NB4 (cell line): ENCODE measurements at regions not wholly inside any gene's neighbourhood (a gene's known extent, or its start where the extent isn't known, plus 50 kb on each side); places are given as distances from the start of the nearest gene placed in this dataset.

Experiments
- DNase-seq: peaks from one replicate; pipeline ENCODE4 v3.0.0; 2010; ENCODE audit warnings: low read depth
- H3K4me3 ChIP-seq: one replicate; pipeline ENCODE4 v1.5.1; 2011; ENCODE audit warnings: mild to moderate bottlenecking, low read depth, low read length, moderate library complexity
- MYC ChIP-seq: IDR thresholded peaks from 2 replicates; pipeline ENCODE4 v1.6.1; 2011; ENCODE audit warnings: low read depth, low read length
- POLR2A ChIP-seq: IDR thresholded peaks from 2 replicates; pipeline ENCODE4 v1.6.1; 2011; ENCODE audit warnings: mild to moderate bottlenecking; ENCODE audit not compliant: insufficient read length; ENCODE audit errors: extremely low read depth
- TF ChIP-seq, protein P1 (sequence below): IDR thresholded peaks from 2 replicates; pipeline ENCODE4 v1.6.1; 2011; ENCODE audit warnings: low read depth, low read length
- TF ChIP-seq, protein P2 (sequence below): IDR thresholded peaks from one replicate; pipeline ENCODE4 v1.5.1; 2012; ENCODE audit warnings: low read depth, low read length

- TF ChIP-seq, protein P1, sequence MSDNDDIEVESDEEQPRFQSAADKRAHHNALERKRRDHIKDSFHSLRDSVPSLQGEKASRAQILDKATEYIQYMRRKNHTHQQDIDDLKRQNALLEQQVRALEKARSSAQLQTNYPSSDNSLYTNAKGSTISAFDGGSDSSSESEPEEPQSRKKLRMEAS = no peak
- TF ChIP-seq POLR2A (no peak), MYC (no peak)
- TF ChIP-seq, protein P2, sequence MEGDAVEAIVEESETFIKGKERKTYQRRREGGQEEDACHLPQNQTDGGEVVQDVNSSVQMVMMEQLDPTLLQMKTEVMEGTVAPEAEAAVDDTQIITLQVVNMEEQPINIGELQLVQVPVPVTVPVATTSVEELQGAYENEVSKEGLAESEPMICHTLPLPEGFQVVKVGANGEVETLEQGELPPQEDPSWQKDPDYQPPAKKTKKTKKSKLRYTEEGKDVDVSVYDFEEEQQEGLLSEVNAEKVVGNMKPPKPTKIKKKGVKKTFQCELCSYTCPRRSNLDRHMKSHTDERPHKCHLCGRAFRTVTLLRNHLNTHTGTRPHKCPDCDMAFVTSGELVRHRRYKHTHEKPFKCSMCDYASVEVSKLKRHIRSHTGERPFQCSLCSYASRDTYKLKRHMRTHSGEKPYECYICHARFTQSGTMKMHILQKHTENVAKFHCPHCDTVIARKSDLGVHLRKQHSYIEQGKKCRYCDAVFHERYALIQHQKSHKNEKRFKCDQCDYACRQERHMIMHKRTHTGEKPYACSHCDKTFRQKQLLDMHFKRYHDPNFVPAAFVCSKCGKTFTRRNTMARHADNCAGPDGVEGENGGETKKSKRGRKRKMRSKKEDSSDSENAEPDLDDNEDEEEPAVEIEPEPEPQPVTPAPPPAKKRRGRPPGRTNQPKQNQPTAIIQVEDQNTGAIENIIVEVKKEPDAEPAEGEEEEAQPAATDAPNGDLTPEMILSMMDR = no peak
- DNase-seq = no peak
- H3K4me3 ChIP-seq = no peak overlapping the region
These were observed 335.3 kb downstream of the GLRX3 start for GRCh38 chr10:130471486-130471885.

GRCh38 chr10:130472236-130472635 lies 336.0 kb downstream of the GLRX3 start:
- H3K4me3 ChIP-seq = no peak overlapping the region
- no peak for DNase-seq
- TF ChIP-seq, protein P2 = no peak
- TF ChIP-seq POLR2A = no peak
- TF ChIP-seq MYC = no peak

- no peak for TF ChIP-seq MYC
- TF ChIP-seq, protein P2 = no peak
- TF ChIP-seq POLR2A = no peak
- TF ChIP-seq, protein P1 = no peak
- H3K4me3 ChIP-seq = no peak overlapping the region
- no peak for DNase-seq
These were observed 338.4 kb downstream of the GLRX3 start for GRCh38 chr10:130474591-130474990.

- H3K4me3 ChIP-seq = no peak overlapping the region
These were observed 341.2 kb downstream of the GLRX3 start for GRCh38 chr10:130477360-130477759.

DNA sequence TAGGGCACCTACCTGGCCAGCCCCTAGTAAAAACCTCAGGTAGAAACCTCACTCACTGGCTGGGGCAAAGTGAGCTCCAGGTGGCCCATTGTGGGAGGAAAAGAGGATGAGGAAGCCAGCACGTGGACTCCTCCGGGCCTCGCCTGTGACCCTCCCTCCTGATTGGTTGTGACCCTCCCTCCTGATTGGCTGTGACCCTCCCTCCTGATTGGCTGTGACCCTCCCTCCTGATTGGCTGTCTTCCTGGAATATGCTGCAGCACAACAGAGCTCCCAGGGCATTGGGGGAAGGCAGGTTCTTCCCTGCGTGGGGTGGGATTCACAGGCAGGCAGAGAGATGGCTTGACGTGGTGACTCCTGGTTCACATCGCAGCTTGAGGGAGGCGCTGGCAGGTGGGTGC lies 343.0 kb downstream of the GLRX3 start:
- H3K4me3 ChIP-seq = no peak overlapping the region
- DNase-seq = no peak
- TF ChIP-seq, protein P2 = no peak
- TF ChIP-seq POLR2A (no peak), MYC (no peak)
- TF ChIP-seq, protein P1 = no peak

More at GRCh38 chr10:130477360-130477759, 341.2 kb downstream of the GLRX3 start:
- no peak for DNase-seq
- TF ChIP-seq, protein P1 = no peak
- TF ChIP-seq, protein P2 = no peak
- TF ChIP-seq POLR2A (no peak), MYC (no peak)

GRCh38 chr10:130479926-130480325 lies 343.7 kb downstream of the GLRX3 start:
- TF ChIP-seq POLR2A (no peak), MYC (no peak)

DNA sequence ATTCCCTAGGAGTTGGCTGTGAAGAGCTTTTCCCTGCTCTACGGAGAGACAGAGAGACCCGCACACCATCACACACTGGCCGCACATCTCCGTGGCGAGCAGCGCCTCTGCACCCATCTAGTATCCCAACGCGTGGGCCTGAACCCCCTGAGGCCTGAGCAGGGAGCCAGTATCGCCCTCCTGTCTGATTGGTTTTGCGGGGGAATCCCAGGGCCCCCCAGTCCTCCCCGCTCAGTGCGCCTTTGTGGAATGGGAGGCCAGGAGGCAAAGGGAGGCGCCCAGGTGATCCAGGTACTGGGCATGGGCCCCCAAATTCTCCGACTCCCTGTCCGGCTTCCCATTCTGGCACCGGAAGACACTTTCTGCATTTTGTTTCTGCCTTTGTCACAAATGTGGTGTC lies 344.3 kb downstream of the GLRX3 start:
- no peak for DNase-seq
- TF ChIP-seq MYC = no peak
- no peak for TF ChIP-seq POLR2A
- TF ChIP-seq, protein P1 = no peak
- TF ChIP-seq, protein P2 = no peak
- H3K4me3 ChIP-seq = no peak overlapping the region

More at GRCh38 chr10:130479926-130480325, 343.7 kb downstream of the GLRX3 start:
- H3K4me3 ChIP-seq = no peak overlapping the region
- DNase-seq = no peak
